ENCODE measurements at regions not wholly inside any gene's neighbourhood (a gene's known extent, or its start where the extent isn't known, plus 50 kb on each side); places are given as distances from the start of the nearest gene placed in this dataset.

DNA sequence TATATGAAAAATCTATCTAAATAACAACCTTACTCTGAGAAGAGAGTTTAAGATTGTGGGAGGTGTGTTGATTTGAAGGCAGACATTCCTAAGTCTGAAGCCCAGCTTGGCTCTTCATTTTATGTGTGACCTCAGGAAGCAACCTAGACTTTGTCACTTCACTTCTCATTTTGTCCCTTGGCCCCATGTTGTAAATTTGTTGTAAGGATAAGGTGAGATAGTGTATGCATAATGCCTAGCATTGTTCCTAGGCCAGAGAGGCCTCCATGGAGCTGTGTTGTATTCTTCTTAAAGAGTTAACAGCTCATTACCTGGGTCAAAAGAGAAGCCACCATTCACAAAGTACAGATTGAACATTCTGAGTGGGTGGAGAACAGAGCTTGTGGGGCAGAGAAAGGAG lies 1084.4 kb upstream of the SLIT2 start:
- intact Hi-C loops (cut with DNase I; ENCODE audit: low total_unique reads) (no loop called here), in situ Hi-C loops (cut with MboI; ENCODE audit: low pct_ligation_motif_present in 1 of 4, low pct_unique_long_range_greater_than_20kb in 1 of 4, low sequenced_read_pairs in 3 of 4) (no loop called here)
- no peaks in the 10 kb centered on the region for H3K9me3 ChIP-seq
- peaks cover 0 to 6% (median 2%) of the 10 kb centered on the region in 4 donors for H3K4me1 ChIP-seq
- no peak overlapping the region for H3K27ac ChIP-seq
- H3K4me3 ChIP-seq: no peak overlapping the region
- DNase-seq: no peak
- TF ChIP-seq POLR2AphosphoS5 (IDR thresholded peaks at IDR 0.05): no peak
- no peak for TF ChIP-seq POLR2A (IDR thresholded peaks at IDR 0.05)
- TF ChIP-seq, protein P1, sequence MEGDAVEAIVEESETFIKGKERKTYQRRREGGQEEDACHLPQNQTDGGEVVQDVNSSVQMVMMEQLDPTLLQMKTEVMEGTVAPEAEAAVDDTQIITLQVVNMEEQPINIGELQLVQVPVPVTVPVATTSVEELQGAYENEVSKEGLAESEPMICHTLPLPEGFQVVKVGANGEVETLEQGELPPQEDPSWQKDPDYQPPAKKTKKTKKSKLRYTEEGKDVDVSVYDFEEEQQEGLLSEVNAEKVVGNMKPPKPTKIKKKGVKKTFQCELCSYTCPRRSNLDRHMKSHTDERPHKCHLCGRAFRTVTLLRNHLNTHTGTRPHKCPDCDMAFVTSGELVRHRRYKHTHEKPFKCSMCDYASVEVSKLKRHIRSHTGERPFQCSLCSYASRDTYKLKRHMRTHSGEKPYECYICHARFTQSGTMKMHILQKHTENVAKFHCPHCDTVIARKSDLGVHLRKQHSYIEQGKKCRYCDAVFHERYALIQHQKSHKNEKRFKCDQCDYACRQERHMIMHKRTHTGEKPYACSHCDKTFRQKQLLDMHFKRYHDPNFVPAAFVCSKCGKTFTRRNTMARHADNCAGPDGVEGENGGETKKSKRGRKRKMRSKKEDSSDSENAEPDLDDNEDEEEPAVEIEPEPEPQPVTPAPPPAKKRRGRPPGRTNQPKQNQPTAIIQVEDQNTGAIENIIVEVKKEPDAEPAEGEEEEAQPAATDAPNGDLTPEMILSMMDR (IDR thresholded peaks at IDR 0.05): no peak
- no peak for TF ChIP-seq EP300 (IDR thresholded peaks at IDR 0.05; ENCODE audit: low read depth)
- H3K27me3 ChIP-seq: no peaks in the 10 kb centered on the region
- no peaks in the 10 kb centered on the region for H3K36me3 ChIP-seq

DNA sequence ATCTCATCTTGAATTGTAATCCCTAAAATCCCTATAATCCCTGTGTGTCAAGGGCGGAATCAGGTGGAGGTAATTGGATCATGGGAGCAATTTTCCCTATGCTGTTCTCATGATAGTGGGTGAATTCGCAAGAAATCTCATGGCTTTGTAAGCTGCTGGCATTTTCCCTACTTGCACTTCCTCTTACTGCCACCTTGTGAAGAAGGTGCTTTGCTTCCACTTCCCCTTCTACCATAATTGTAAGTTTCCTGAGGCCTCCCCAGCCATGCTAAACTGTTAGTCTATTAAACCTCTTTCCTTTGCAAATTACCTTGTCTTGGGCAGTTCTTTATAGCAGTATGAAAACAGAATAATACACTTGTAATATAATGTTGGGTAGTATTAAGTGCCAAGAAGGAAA lies 1087.4 kb upstream of the SLIT2 start:
- H3K36me3 ChIP-seq: no peaks in the 10 kb centered on the region
- H3K4me3 ChIP-seq: no peak overlapping the region
- no peak overlapping the region for H3K27ac ChIP-seq
- WGBS, 2 donors (ENCODE audit: low coverage in 1 of 2): 81 to 89% methylated on average over 2 of the region's 2 CpGs
- intact Hi-C loops (cut with DNase I; ENCODE audit: low total_unique reads) (no loop called here), in situ Hi-C loops (cut with MboI; ENCODE audit: low pct_ligation_motif_present in 1 of 4, low pct_unique_long_range_greater_than_20kb in 1 of 4, low sequenced_read_pairs in 3 of 4) (no loop called here)
- DNase-seq: no peak
- no peaks in the 10 kb centered on the region for H3K27me3 ChIP-seq
- H3K9me3 ChIP-seq: no peaks in the 10 kb centered on the region
- H3K4me1 ChIP-seq: peaks cover 0 to 13% (median 4%) of the 10 kb centered on the region in 4 donors
- TF ChIP-seq POLR2AphosphoS5 (IDR thresholded peaks at IDR 0.05): no peak
- TF ChIP-seq POLR2A (IDR thresholded peaks at IDR 0.05): no peak
- TF ChIP-seq, protein P1 (IDR thresholded peaks at IDR 0.05): no peak
- no peak for TF ChIP-seq EP300 (IDR thresholded peaks at IDR 0.05; ENCODE audit: low read depth)

DNA sequence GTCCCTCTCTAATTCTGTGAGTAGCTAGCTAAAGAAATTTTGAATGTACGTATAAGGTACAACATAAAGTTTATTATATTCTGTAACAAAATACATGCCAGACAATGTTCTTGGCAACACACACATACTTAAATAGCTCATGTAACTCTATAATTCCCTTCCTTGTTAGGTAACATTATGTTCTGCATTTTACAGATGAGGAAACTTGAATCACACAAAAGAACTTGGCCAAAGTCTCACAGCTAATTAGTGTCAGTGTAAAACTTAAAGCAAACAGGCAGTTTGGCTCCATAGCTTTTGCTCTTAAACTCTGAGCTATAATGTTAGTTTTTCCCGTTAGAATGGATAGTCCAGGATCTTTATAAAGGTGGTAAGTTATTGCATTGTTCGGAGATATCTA lies 1091.8 kb upstream of the SLIT2 start:
- peaks cover 0 to 9% (median 2%) of the 10 kb centered on the region in 4 donors for H3K4me1 ChIP-seq
- 43 to 47% methylated on average over 3 of the region's 3 CpGs for WGBS, 2 donors (ENCODE audit: low coverage in 1 of 2)
- TF ChIP-seq, protein P1 (IDR thresholded peaks at IDR 0.05): no peak
- TF ChIP-seq POLR2AphosphoS5 (IDR thresholded peaks at IDR 0.05): peak in 1 of 3 donors; percentile 22
- TF ChIP-seq EP300 (IDR thresholded peaks at IDR 0.05; ENCODE audit: low read depth): no peak
- no peak for TF ChIP-seq POLR2A (IDR thresholded peaks at IDR 0.05)
- H3K27me3 ChIP-seq: no peaks in the 10 kb centered on the region
- H3K9me3 ChIP-seq: peaks cover 12% of the 10 kb centered on the region in 2 donors
- intact Hi-C loops (cut with DNase I; ENCODE audit: low total_unique reads) (no loop called here), in situ Hi-C loops (cut with MboI; ENCODE audit: low pct_ligation_motif_present in 1 of 4, low pct_unique_long_range_greater_than_20kb in 1 of 4, low sequenced_read_pairs in 3 of 4) (no loop called here)
- DNase-seq: no peak
- H3K36me3 ChIP-seq: no peaks in the 10 kb centered on the region
- H3K27ac ChIP-seq: peak overlapping the region in 3 of 4 donors; percentile 10 to 35 (median 17)
- no peak overlapping the region for H3K4me3 ChIP-seq

DNA sequence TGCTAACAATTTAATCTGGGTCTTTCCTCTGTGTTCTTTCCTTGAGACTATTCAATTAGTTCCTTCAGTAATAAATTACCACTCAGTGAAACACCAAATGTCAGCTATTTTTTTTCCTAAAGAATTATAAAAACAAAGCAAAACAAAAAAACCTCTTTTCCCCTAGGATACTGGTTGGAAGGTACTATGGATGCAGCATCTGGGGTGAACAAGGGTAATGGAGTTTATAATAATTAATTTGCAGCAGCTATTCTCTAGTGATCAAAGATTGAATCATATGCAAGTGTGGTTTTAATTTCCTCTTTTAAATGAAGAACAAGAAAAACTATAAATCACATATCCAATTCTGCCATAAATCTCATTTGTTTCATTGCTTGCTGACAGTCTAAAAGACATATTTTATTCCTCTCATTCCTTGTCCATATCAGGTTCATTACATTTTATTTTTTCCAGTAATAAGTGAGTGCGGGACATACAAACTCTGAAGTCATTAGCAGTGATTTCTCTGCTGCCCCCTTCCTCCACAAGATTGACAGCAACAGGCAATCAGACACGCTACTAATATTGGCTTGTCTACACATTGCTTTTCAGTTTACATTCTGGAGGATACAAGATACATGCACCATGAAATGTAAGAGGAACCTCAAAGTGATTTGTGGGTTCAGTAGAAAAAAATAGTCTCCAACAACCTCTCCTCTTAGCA lies 1093.4 kb upstream of the SLIT2 start:
- Histone ChIP-seq H3K9me3 (peaks cover 12% of the 10 kb centered on the region in 2 donors), H3K36me3 (no peaks in the 10 kb centered on the region), H3K27me3 (no peaks in the 10 kb centered on the region), H3K27ac (no peak overlapping the region), H3K4me3 (no peak overlapping the region), H3K4me1 (peaks cover 0 to 9% (median 2%) of the 10 kb centered on the region in 4 donors)
- TF ChIP-seq POLR2AphosphoS5 (IDR thresholded peaks at IDR 0.05) (no peak), EP300 (IDR thresholded peaks at IDR 0.05; ENCODE audit: low read depth) (no peak), POLR2A (IDR thresholded peaks at IDR 0.05) (no peak)
- TF ChIP-seq, protein P1 (IDR thresholded peaks at IDR 0.05): no peak
- intact Hi-C loops (cut with DNase I; ENCODE audit: low total_unique reads): no loop called here
- in situ Hi-C loops (cut with MboI; ENCODE audit: low pct_ligation_motif_present in 1 of 4, low pct_unique_long_range_greater_than_20kb in 1 of 4, low sequenced_read_pairs in 3 of 4): no loop called here
- WGBS, 2 donors (ENCODE audit: low coverage in 1 of 2): 73 to 93% methylated on average over 2 of the region's 2 CpGs
- no peak for DNase-seq

All from transverse colon (tissue), 4 donors.